ENCODE measurements at regions not wholly inside any gene's neighbourhood (a gene's known extent, or its start where the extent isn't known, plus 50 kb on each side); places are given as distances from the start of the nearest gene placed in this dataset.

DNA sequence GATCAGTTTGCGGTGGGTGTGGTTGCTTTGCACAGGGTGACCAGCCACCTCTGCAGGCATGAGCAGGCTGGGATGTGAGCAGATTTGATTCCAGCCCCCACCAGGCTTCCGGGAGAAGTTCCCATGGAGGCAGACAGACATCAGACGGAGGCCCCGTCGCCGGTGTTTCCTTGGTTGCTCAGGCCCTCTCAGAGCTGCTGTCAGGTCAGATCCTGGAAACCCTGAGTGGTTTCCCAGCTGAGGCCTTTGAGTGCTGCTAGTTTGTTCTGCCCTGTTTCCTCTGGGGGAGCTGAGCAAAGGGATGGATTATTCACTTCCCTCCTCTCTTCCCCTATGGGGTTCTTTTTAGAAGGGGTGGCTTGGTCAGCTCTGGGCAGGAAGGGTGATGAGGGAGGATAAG lies 62.2 kb downstream of the FAM241B start (continued):
- TF ChIP-seq, protein P1, sequence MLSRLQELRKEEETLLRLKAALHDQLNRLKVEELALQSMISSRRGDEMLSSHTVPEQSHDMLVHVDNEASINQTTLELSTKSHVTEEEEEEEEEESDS (CRISPR knock-in tag; IDR thresholded peaks at IDR 0.05; ENCODE audit: borderline replicate concordance), result no peak
- TF ChIP-seq ZBTB7B (CRISPR knock-in tag; IDR thresholded peaks at IDR 0.05), result no peak
- TF ChIP-seq SIN3B (IDR thresholded peaks at IDR 0.05; ENCODE audit: low read length), result no peak
- TF ChIP-seq U2AF1 (optimal IDR thresholded peaks at IDR 0.05; ENCODE audit: low read depth, low read length), result no peak

DNA sequence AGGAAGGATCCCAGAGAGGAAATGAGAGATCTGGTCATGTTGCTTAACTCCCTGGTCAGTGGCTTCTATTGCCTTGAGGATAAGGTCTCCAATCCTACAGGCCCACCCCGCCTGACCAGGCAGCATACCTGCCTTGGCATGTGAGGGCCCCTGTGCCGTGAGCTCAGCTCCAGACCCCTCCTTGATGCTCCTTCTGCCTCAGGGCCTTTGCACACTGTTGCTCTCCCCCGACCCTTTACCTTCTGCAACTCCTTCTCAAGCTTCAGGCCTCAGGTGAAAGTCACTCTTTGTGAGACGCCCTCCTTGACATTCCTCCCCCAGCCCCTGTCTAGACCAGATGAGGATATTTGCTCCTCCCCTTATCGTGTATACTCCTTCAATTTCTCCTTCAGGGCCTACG lies 62.8 kb downstream of the FAM241B start:
- Histone ChIP-seq H3K79me2 (ENCODE audit: insufficient read depth, low read length) (no peaks in the 10 kb centered on the region), H3K27me3 (ENCODE audit: control insufficient read depth in 1 of 2, insufficient read depth in 2 of 2, low read length in 2 of 2) (no peaks in the 10 kb centered on the region; a peak in 1 of 5 replicates), H3K4me3 (replicated peaks in 1 of 3; ENCODE audit: insufficient read depth in 1 of 3, low read depth in 2 of 3, low read length in 3 of 3) (no peak overlapping the region), H3K9me3 (ENCODE audit: low read length) (no peaks in the 10 kb centered on the region), H3K27ac (ENCODE audit: extremely low read length, insufficient read depth, low read length) (no peak overlapping the region), H4K20me1 (ENCODE audit: insufficient read depth, low read length) (no peaks in the 10 kb centered on the region), H3K4me2 (ENCODE audit: low read depth, low read length) (no peak overlapping the region), H3K36me3 (replicated peaks in 1 of 2; ENCODE audit: control insufficient read depth in 1 of 2, insufficient read depth in 2 of 2, low read length in 2 of 2) (no peaks in the 10 kb centered on the region), H3K4me1 (ENCODE audit: insufficient read depth, low read length) (no peaks in the 10 kb centered on the region), H2AFZ (ENCODE audit: low read length) (no peak overlapping the region), H3K9ac (ENCODE audit: insufficient read depth, low read depth, low read length) (no peak overlapping the region)
- CTCF ChIA-PET (ENCODE audit: low intra/inter-chr PET ratio, low total read pairs), result no interaction called here
- ATAC-seq (no peak), DNase-seq (ENCODE audit: low spot score) (no peak), FAIRE-seq (no peak)
- POLR2A ChIA-PET, result no interaction called here
- TF ChIP-seq ONECUT2 (CRISPR knock-in tag; IDR thresholded peaks at IDR 0.05) (no peak), TCF12 (IDR thresholded peaks at IDR 0.05) (no peak), TCF12 (CRISPR knock-in tag; IDR thresholded peaks at IDR 0.05) (no peak), CENPT (CRISPR knock-in tag; IDR thresholded peaks at IDR 0.05; ENCODE audit: low read depth) (no peak), HHEX (CRISPR knock-in tag; IDR thresholded peaks at IDR 0.05) (no peak), NFKBIZ (CRISPR knock-in tag; IDR thresholded peaks at IDR 0.05) (no peak), ZNF619 (CRISPR knock-in tag; IDR thresholded peaks at IDR 0.05) (no peak), TCF7 (IDR thresholded peaks at IDR 0.05; ENCODE audit: low read depth) (no peak), ARID2 (CRISPR knock-in tag; IDR thresholded peaks at IDR 0.05; ENCODE audit: borderline replicate concordance) (no peak), SIX4 (CRISPR knock-in tag; IDR thresholded peaks at IDR 0.05) (no peak), ZNF24 (IDR thresholded peaks at IDR 0.05) (no peak), NR2C2 (CRISPR knock-in tag; IDR thresholded peaks at IDR 0.05; ENCODE audit: borderline replicate concordance) (no peak), ZNF143 (CRISPR knock-in tag; IDR thresholded peaks at IDR 0.05) (no peak), ZNF230 (CRISPR knock-in tag; IDR thresholded peaks at IDR 0.05) (no peak), ZNF570 (CRISPR knock-in tag; IDR thresholded peaks at IDR 0.05; ENCODE audit: borderline replicate concordance) (no peak), ZNF451 (CRISPR knock-in tag; IDR thresholded peaks at IDR 0.05) (no peak)
- TF ChIP-seq, protein P2, sequence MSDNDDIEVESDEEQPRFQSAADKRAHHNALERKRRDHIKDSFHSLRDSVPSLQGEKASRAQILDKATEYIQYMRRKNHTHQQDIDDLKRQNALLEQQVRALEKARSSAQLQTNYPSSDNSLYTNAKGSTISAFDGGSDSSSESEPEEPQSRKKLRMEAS (IDR thresholded peaks at IDR 0.05), result no peak
- TF ChIP-seq, protein P3, sequence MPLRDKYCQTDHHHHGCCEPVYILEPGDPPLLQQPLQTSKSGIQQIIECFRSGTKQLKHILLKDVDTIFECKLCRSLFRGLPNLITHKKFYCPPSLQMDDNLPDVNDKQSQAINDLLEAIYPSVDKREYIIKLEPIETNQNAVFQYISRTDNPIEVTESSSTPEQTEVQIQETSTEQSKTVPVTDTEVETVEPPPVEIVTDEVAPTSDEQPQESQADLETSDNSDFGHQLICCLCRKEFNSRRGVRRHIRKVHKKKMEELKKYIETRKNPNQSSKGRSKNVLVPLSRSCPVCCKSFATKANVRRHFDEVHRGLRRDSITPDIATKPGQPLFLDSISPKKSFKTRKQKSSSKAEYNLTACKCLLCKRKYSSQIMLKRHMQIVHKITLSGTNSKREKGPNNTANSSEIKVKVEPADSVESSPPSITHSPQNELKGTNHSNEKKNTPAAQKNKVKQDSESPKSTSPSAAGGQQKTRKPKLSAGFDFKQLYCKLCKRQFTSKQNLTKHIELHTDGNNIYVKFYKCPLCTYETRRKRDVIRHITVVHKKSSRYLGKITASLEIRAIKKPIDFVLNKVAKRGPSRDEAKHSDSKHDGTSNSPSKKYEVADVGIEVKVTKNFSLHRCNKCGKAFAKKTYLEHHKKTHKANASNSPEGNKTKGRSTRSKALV (CRISPR knock-in tag; IDR thresholded peaks at IDR 0.05), result no peak
- TF ChIP-seq, protein P4, sequence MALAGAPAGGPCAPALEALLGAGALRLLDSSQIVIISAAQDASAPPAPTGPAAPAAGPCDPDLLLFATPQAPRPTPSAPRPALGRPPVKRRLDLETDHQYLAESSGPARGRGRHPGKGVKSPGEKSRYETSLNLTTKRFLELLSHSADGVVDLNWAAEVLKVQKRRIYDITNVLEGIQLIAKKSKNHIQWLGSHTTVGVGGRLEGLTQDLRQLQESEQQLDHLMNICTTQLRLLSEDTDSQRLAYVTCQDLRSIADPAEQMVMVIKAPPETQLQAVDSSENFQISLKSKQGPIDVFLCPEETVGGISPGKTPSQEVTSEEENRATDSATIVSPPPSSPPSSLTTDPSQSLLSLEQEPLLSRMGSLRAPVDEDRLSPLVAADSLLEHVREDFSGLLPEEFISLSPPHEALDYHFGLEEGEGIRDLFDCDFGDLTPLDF (CRISPR knock-in tag; IDR thresholded peaks at IDR 0.05), result no peak
- in situ Hi-C loops (cut with HindIII; ENCODE audit: extremely low pct_ligation_motif_present, low pct_unique_long_range_greater_than_20kb), result no loop called here
- 2% methylated on average over 5 of the region's 6 CpGs for WGBS (ENCODE audit: low lambda C conversion rate)
- intact Hi-C loops (cut with micrococcal nuclease; ENCODE audit: unreplicated experiment), result no loop called here
- BruUV-seq (replicated peaks), result no TSS peak
